H4 (cell line): ENCODE measurements at regions not wholly inside any gene's neighbourhood (a gene's known extent, or its start where the extent isn't known, plus 50 kb on each side); places are given as distances from the start of the nearest gene placed in this dataset.

Experiments
- DNase-seq: peaks from one replicate; pipeline ENCODE4 v3.0.0-alpha.2; 2015; ENCODE audit warnings: low spot score

DNA sequence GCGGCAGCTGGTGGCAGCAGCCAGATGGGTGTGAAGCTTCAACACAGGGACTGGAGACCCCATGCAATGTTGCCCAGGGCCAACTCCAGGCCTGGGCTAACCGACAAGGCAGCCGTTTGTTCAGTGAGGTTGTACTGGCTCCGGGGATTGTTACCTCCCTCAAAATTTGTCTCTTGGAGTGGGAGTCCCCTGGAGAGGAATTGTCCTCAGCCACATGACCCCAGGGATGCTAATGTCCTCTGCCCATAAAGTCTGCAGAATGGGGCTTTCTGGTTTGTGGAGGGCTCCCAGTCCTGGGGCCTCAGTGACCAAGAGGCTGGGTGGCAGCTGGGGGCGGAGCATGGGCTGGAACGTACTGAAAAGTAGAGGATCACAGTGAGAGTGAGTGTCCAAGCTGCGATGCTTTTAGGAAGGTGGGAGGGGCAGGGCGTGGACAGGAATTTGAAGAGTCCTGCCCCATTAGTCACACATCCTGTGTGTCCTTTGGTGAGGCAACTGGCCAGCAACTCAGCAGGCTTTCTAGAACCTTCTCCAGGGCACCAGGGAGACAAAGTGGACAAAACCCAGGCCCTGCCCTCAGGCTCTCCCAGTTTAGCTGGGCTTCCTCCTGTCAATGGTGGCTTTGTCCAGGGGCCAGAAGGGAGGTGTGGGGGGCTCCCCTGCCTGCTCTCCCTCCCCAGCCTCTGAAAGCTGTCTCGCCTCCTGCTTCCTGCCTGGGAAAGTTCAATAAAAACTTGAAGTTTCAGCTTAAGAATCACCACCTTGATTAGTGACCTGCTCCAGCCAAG lies 114.0 kb downstream of the NSG2 start:
- DNase-seq: peak; percentile 75

DNA sequence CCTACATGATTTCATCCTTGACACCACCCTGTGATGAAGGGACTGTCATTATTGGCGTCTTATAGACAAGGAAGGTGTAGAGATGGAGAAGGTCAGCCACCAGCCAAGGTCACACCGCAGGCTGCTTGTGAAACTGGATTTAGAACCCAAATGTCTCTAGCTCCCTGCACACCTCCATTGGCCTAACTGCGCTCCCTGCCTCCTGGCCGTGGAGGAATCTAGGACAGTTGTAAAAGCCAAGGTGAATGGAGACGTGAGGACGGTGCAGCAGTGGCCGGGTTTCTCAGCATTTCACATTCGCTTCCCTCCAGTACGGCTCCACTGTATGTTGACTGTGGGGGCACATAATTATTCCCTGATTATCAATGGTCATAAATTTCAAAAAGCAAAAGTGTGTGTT lies 119.9 kb downstream of the NSG2 start:
- DNase-seq: no peak

DNA sequence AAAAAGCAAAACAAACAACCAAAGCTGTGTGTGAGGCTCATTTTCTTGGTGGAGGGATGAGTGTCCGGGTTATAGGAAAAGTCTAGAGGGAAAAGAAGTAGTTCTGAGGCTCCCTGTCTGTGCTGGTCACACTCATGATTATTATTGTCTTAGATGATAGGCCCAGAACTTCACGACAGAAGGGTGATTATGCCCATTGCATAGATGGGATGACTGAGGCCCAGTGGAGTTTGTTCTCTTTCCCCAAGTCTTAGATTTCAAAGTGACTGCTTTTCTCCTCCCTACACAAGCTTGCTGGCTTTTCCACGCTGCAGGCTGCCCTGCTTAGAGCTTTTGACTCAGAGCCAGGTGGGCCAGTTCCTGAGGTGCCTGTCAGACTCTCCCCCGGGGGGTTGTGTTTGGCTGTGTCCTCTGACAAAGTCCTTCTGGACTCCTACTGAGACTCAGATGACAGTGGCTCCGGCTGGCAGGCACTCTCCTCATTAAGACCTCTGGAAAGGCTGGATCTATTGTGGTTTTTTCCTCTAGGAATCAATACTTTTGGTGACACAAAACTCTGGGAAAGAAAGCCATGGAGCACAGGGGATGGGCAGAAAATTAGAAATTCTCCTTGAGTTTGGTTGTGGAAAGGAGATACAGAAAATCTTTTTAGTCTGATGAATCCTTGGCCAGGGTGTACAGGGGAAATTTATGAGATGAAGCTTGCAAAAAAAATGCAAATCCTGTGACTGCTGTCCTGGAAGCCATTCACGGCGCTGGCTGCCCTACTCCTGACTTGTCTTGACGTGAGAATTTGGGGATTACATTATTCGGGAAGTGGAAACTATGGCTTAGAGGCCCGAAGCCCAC lies 120.9 kb downstream of the NSG2 start:
- no peak for DNase-seq

DNA sequence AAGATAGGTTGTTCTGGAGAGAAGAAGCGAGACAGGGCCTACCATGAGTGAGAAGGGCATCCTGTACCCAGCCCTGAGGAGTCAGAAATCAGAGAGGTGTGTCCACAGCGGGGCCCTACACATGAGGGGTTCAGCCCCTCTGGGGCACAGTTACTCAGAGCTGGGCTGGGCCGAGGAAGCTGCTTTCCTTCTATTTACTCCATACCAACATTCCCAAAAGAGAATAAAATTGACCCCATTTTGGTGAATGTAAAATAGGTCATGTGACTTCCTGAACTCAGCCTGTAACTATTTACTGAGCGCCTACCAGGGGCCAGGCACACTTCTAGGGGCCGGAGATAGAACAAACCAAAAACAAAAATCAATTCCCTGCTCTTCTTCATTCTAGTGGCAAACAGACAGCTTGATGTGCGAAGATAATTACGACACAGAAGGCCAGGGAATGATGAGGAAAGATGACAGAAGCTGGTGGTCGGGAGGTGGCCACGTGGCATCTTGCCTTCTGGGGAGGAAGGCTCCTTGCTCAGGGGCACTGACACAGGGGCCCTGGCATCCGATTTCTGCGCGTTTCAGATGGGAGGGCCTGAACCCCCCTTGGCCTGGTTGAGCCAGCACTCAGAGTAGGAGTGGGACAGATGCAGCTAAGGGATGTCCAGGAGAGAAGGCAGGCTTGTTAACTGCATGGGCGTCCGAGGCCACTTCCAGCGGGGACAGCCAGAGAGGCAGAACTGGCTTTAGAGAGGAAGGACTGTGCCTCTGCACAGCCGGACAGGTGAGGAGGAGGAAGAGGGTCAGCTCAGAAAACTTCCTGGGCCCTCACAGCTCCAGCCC lies 121.8 kb downstream of the NSG2 start:
- DNase-seq: no peak

DNA sequence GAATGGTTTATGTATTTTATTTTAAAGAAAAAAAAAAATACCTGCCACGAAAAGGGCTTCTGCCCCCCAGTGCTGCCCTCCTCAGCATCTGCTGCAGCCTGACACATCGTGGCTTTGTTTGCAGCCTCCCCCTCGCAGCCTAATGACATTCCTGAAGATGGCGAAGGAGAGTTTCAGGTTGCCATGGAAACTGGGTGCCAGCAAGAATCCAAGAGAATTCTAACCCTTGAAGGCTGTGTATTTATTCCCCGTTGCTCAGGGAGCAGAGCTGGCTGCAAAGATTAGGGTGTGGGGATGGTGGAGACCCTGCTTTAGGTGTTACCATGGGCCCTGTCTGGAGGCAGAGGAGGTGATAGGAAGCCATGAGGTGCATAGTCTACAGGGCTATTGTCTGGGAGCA lies 126.6 kb downstream of the NSG2 start:
- DNase-seq: peak; percentile 37

DNA sequence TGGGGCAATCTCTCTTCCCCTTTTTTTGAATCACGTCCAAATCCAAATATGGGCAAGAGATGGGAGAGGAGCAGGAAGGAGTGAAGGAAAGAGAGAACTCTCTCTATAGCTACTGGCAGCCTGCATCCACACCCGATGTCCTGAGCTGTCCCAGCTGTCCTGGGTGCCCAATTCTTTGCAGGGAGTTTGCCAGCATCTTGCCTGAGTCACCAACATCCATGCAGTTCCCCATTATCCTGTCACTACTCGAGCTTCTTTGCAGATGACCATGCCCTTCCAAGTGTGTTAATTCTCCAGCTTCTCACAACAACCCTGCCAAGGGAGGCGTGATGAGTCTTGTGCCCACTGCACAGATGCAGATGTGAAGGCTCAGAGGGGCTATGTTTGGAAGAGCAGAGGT lies 127.1 kb downstream of the NSG2 start:
- DNase-seq: no peak

DNA sequence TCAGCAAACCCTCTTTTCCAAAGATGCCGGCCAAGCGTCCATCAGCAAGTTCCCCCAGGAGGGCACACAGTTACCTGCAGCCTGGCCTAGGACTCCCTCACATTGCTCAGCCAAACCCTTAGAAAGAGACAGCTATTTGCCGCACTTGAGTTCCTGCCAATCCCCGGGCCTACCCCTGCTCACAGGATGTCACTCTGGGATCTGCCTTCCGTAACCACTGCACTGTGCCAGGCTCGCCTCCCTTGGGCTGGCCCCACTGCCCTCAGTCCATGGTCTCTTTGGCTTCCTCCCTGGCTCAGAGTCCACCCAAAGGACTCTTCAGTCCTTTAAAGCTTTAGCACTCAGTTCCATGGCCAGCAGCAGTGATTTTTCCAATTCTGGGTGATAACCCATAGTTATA lies 128.3 kb downstream of the NSG2 start:
- DNase-seq: no peak

DNA sequence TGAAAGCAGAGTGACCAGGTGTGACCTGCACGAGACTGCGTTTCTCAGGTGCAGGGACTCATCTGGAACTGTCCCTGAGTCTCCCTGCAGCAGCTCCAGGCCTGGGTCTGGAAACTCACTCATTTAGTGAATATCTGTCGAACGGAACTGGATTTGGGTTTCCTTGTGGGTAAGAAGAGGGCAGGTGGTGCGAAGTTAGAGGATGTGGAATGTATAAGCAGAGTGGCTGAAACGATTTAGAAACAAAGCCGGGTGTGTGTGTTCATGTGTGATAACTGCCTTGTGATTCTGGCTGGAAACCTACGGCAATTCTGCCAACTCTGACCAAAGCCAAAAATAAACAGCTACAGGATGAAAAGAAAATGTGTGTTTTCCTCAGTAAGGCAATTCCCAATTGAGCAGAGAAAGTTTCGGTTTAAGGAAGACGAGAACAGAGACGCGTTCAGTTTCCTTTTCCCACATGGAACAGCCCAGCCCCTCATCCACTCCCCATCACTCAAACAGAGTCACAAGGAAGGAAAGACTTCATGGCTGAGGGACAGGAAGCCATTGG lies 130.3 kb downstream of the NSG2 start:
- DNase-seq: no peak

DNA sequence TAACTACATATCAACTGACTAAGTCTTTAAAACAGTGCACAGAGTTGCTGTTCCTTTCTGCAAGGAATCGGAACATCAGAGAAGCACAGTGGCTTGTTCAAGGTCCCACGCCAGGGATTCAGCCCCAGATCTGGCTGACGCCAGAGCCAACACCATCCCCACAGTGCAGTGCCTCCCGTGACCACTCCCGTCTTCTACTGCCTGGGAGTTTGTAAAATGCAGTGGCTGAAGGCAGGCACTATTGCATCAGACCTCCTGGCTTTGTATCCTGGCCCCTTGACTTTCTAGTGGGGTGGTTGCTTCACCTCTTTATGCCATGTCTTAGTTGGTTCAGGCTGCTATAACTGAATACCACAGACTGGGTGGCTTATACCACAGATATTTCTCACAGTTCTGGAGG lies 131.0 kb downstream of the NSG2 start:
- peak; percentile 31 for DNase-seq

DNA sequence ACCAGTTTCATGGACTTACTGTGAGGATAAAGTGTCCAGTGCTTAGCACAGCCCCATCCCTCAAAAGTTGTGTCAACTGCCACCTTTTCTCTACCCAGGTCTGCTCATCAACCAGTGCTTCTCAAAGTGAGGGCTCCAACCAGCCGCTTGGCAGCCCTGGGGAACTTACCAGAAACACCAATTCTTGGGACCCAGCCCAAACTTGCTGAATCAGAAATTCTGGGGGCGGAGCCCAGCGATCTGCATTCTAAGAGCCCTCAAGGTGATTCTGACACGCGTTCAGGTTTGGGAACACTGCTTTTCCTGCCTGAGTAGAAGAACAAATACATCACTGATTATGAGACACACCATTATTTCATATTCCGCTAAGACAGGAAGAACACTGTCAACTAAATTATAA lies 132.0 kb downstream of the NSG2 start:
- DNase-seq: no peak

DNA sequence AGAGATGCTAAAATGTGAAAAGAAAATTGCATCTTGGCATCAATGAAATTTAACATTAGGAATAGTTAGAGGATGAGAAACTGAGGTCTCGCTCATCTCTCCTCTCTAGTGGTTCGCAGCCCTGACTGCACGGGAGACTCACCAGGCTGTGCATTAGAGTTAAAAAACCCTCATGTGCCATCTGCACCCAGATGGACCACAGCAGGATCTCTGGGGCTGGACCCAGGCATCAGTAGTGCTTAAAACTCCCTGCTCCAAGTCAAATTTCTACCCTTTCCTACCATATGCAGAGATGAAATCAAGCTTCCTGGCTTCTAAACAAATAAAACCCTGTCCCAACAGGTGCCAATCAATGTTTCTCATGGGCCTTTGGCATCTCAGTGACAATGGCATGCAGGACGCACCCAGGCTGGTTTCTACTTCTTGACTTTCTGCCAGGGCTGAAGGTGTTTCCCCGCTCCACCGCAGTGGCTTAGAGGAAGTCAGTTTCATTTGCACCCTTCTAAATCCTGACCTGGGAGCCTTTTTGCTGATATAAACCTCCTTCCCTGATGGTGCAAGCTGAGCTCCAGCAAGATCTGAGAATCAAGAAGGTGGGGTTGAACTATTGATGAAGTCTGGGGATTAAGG lies 132.6 kb downstream of the NSG2 start:
- no peak for DNase-seq

DNA sequence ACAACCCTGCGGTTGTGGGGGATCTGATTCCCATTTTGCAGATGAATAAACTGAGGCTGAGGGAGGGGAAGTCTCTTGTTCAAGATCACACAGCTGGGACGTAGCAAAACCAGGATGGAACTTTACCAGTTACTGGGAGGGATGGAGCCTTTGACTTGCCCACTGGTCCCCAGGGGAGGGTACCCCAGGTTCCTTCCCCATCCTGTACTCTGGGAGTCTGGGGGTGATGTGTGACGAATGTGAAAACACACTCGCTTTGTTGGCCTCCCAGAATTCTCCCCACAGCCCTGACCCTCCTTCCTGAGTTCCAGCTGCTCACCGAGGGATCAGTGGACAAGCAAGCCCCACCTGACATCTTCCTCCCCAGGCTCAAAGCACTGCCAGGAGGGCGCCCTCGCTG lies 135.1 kb downstream of the NSG2 start:
- DNase-seq: no peak

DNA sequence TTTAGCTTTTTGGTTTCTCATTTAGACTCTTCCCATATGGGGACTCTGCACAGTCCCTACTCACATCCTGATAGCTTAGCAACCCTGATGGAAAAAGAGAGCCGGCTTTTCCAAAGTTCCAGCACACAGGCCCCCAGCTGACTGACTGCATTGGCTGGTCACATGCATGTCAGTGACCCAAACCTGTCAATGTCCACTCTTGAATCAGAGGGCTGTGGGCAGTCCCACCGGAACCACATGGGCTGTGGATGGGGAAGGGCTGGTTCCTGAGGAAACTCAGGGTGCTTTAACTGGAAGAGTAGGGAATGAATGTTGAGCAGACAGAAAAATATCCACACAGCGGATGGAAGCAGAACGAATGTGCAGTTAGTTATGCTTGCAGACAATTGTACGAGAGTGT lies 136.6 kb downstream of the NSG2 start:
- no peak for DNase-seq

DNA sequence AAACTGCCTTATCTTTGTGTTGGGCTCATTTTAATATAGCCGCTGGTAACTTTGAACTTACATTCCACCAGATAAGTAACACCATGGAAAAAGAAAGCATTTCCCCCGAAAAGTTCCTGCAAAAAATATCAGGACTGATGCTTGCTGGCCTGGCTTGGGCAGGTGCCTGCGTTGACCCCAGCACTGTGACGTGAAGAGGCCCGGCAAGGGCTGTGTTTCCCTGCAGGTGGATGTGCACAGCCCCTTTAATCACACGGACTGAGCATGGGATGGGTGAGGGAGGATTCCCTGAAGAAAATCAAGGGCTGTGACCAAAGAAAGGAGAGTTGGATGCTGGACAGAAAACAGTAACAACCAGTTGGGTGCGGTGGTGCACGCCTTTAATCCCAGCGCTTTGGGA lies 138.2 kb downstream of the NSG2 start:
- DNase-seq: no peak

DNA sequence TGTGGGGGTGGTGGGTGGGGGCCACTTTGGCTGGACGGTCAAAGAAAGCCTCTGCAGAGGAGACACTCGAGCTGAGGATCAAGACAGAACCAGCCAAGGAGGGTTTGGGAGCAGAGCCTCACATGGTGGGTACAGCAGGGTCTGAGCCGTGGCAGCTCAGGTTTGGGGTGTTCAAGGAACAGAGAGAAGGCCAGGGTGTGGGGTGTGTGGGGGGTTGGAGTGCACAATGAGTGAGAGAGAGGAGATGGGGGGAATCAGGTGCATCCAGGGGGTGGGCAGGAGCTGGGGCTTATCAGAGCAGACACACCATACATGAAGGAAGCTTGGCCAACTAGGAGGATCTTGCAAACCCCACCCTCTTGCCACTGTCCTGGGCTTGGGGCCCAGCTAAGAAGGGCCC lies 140.0 kb downstream of the NSG2 start:
- DNase-seq: no peak

DNA sequence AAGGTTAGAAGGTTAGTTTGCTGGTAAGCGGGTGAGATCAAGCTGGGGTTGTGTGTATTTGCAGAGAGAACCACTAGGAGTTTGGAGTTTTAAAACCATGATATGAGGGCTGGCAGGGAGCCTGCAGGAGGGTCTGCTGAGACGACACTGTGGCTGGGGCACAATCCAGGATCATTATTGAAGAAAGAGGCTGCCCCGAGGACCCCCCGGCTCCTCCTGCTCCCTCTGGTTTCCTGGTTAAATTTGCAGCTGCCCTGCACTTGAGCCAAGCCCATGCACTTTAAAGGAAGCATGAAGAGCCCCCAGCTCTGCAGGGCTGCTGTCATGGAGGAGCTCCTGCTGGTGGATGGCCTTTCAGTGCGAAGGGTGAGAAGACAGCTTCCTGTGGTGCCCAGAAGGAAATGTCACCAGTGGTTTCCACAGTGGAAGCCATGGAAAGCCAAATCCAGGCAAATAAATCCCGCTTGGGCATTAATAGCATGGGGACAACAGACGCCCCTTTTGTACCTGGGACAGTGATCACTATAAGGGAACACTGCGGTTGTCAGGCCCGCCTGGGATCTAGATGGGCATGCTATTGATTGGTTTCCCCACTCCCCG lies 140.7 kb downstream of the NSG2 start:
- DNase-seq: no peak

DNA sequence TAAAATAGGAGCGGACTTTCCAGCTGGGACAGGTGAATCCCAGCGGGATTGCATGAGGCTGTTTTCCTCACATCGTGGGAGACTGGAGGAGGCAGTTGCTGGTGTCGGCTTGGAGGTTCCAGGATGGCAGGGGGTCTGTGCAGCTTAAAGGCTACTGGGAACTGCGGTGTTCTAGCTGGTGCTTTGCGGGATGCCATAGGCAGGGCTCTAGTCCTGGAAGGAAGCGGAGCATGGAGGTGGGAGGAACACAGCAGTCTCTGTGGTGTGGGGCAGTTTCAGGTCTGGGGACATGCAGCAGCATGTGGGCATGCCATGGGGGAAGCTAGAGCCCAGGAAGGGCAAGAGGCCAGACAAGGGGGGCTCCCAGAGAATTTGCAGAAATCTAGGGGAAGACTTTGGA lies 141.5 kb downstream of the NSG2 start:
- no peak for DNase-seq

DNA sequence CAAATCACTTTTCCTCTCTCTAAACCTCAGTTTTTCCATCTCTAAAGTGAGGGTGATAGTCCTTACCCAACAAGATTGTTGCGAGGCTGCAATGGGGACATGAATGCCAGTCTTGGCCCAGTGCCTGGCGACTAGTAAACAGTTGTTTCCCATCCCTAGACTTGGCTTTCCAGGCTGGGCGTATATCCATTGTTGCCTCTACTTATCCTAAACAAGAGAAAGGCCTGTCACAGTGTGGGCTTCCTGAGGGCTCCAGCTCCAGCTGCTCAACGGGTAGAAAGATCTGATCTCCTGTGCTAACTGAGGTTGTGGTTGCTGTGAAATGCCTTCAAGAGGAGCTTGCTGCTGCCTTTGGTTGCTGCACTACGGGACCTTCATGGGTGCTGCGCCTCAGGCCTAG lies 142.0 kb downstream of the NSG2 start:
- no peak for DNase-seq

DNA sequence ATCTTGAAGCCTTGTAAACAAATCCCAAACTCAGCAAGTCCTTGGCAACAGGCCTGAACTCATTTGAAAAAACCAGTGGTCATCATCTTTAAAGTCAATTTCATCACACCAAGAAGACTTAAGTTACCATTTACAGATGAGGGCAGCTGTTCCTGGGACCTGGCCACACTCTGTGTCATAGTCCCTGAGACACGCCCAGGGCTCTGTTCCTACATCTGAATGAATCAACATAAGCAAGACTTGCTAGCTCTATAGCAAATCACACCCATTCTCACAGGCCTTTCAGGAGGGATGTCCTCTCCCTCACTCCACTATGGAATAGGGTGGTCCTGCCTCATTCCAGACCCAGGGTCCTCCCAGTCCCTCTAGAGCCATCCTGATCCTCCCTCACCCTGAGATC lies 142.8 kb downstream of the NSG2 start:
- DNase-seq: peak; percentile 63

DNA sequence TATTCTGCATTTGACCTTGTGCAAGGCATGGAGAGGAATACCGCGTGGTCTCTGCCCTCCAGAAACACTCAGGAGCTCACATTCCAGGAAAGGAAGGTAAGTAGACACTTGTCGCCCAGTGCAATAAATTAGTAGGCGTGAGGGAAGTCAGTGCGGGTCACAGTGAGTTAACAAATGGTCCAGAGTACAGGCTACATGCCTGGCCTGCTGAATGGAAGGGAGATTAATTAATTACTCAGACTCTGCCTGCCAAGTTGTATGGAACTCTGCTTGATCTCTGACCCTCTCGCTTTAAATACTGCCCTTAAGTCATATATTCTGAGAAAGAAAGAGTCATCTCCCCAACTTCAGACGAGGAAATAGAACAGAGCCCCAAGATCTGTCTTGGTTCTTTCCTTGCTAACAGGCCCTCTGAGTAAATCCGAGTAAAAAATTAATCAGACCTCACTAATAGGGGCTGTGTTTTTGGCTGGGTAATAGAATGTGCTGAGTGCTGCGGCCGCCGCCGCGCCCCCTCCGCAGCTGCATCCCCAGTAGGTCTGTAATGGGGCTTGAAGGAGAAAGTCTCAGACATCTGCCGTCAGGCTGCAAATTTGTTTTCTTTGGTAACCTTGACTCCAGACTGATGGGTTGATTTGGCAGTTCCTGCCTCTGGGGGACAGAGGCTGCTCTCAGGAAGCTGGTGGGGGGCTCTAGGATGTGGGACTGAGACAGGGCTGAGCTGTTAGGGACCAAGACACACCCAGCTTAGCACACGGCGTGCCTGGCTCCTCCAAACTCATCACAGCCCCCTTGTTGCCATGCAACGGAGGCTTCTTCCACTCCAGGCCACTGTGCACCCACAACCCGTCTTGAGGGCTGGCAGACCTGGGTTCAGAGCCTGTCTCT lies 144.4 kb downstream of the NSG2 start:
- DNase-seq: no peak
